ENCODE measurements at regions not wholly inside any gene's neighbourhood (a gene's known extent, or its start where the extent isn't known, plus 50 kb on each side); places are given as distances from the start of the nearest gene placed in this dataset.

DNA sequence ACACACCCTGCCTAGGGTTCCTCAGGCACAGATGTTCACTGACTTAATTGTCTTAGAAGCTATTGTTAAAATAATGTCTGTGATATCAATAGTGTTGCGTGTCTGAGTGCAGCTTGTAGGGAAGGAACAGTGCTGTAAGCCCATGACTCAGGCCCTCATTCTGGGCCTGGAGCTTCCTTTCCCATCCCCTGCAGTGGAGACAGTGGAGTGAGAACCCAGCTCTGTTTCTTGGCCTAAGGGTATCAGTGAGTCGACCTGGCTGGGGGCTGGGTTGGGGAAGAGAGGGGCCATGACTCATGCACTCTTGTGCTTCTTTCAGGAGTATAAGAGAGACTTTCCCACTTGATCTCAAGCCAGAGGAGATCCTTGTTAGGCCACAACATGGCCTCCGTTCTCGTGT is 106.8 kb downstream of the HRH4 start (continued):
- TF ChIP-seq, protein P1, sequence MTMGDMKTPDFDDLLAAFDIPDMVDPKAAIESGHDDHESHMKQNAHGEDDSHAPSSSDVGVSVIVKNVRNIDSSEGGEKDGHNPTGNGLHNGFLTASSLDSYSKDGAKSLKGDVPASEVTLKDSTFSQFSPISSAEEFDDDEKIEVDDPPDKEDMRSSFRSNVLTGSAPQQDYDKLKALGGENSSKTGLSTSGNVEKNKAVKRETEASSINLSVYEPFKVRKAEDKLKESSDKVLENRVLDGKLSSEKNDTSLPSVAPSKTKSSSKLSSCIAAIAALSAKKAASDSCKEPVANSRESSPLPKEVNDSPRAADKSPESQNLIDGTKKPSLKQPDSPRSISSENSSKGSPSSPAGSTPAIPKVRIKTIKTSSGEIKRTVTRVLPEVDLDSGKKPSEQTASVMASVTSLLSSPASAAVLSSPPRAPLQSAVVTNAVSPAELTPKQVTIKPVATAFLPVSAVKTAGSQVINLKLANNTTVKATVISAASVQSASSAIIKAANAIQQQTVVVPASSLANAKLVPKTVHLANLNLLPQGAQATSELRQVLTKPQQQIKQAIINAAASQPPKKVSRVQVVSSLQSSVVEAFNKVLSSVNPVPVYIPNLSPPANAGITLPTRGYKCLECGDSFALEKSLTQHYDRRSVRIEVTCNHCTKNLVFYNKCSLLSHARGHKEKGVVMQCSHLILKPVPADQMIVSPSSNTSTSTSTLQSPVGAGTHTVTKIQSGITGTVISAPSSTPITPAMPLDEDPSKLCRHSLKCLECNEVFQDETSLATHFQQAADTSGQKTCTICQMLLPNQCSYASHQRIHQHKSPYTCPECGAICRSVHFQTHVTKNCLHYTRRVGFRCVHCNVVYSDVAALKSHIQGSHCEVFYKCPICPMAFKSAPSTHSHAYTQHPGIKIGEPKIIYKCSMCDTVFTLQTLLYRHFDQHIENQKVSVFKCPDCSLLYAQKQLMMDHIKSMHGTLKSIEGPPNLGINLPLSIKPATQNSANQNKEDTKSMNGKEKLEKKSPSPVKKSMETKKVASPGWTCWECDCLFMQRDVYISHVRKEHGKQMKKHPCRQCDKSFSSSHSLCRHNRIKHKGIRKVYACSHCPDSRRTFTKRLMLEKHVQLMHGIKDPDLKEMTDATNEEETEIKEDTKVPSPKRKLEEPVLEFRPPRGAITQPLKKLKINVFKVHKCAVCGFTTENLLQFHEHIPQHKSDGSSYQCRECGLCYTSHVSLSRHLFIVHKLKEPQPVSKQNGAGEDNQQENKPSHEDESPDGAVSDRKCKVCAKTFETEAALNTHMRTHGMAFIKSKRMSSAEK (CRISPR knock-in tag; IDR thresholded peaks at IDR 0.05; ENCODE audit: borderline replicate concordance) = no peak
- TF ChIP-seq TEAD1 (CRISPR knock-in tag; IDR thresholded peaks at IDR 0.05) (no peak), AFF4 (CRISPR knock-in tag; IDR thresholded peaks at IDR 0.05; ENCODE audit: borderline replicate concordance) (no peak), NFE2L1 (CRISPR knock-in tag; IDR thresholded peaks at IDR 0.05) (no peak), NR2C2 (CRISPR knock-in tag; IDR thresholded peaks at IDR 0.05) (no peak), ZNF219 (CRISPR knock-in tag; IDR thresholded peaks at IDR 0.05; ENCODE audit: borderline replicate concordance) (no peak)

DNA sequence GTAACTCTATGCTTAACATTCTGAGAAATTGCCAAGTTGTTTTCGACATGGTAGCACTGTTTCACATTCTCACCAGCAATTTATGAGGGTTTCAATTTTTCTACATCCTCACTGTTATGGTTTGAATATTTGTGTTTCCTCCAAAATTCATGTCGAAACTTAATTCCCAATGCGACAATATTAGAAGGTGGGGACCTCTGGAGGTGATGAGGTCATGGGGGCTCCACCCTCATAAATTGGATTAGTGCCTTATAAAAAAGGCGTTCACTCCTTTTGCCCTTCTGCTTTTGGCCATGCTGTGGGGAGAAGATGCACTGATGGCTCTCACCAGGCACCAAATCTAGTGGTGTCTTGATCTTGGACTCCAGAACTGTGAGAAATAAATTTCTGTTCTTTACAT is 110.3 kb downstream of the HRH4 start:
- Mint-ChIP-seq H3K4me1 (0 out of 2 replicates have a peak, but pooled peaks cover 3% of the 10 kb centered on the region), H3K27ac (no peak overlapping the region), H3K9me3 (peaks cover 19% of the 10 kb centered on the region), H3K36me3 (no peaks in the 10 kb centered on the region), H3K27me3 (ENCODE audit: low read depth) (no peaks in the 10 kb centered on the region), H3K4me3 (no peak overlapping the region)
- ChIA-PET POLR2A (no interaction called here), CTCF (no interaction called here)
- DNase-seq (ENCODE audit: low spot score) (no peak), ATAC-seq (no peak)
- TF ChIP-seq PRRX2 (CRISPR knock-in tag; IDR thresholded peaks at IDR 0.05) = no peak
- no peak for TF ChIP-seq JUN (CRISPR knock-in tag; IDR thresholded peaks at IDR 0.05)
- TF ChIP-seq MYBL2 (CRISPR knock-in tag; IDR thresholded peaks at IDR 0.05) = no peak
- TF ChIP-seq ZNF671 (CRISPR knock-in tag; IDR thresholded peaks at IDR 0.05) = no peak
- no peak for TF ChIP-seq FOXJ3 (CRISPR knock-in tag; IDR thresholded peaks at IDR 0.05; ENCODE audit: borderline replicate concordance)
- TF ChIP-seq ZNF317 (CRISPR knock-in tag; IDR thresholded peaks at IDR 0.05; ENCODE audit: borderline replicate concordance, low read depth) = no peak
- TF ChIP-seq IRF2 (CRISPR knock-in tag; IDR thresholded peaks at IDR 0.05; ENCODE audit: borderline replicate concordance, low read depth) = no peak
- TF ChIP-seq GABPB1 (CRISPR knock-in tag; IDR thresholded peaks at IDR 0.05) = no peak
- no peak for TF ChIP-seq CBFB (CRISPR knock-in tag; IDR thresholded peaks at IDR 0.05; ENCODE audit: low read depth)
- TF ChIP-seq ZNF425 (CRISPR knock-in tag; conservative IDR thresholded peaks at IDR 0.05) = no peak
- TF ChIP-seq ZNF423 (CRISPR knock-in tag; IDR thresholded peaks at IDR 0.05) = no peak
- TF ChIP-seq ATF2 (CRISPR knock-in tag; IDR thresholded peaks at IDR 0.05; ENCODE audit: borderline replicate concordance, low read depth) = no peak
- TF ChIP-seq, protein P2, sequence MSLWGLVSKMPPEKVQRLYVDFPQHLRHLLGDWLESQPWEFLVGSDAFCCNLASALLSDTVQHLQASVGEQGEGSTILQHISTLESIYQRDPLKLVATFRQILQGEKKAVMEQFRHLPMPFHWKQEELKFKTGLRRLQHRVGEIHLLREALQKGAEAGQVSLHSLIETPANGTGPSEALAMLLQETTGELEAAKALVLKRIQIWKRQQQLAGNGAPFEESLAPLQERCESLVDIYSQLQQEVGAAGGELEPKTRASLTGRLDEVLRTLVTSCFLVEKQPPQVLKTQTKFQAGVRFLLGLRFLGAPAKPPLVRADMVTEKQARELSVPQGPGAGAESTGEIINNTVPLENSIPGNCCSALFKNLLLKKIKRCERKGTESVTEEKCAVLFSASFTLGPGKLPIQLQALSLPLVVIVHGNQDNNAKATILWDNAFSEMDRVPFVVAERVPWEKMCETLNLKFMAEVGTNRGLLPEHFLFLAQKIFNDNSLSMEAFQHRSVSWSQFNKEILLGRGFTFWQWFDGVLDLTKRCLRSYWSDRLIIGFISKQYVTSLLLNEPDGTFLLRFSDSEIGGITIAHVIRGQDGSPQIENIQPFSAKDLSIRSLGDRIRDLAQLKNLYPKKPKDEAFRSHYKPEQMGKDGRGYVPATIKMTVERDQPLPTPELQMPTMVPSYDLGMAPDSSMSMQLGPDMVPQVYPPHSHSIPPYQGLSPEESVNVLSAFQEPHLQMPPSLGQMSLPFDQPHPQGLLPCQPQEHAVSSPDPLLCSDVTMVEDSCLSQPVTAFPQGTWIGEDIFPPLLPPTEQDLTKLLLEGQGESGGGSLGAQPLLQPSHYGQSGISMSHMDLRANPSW (CRISPR knock-in tag; conservative IDR thresholded peaks at IDR 0.05; ENCODE audit: low read depth) = no peak
- no peak for TF ChIP-seq ZNF232 (CRISPR knock-in tag; IDR thresholded peaks at IDR 0.05)
- no peak for TF ChIP-seq GTF2I (CRISPR knock-in tag; conservative IDR thresholded peaks at IDR 0.05)
- TF ChIP-seq ESRRA (CRISPR knock-in tag; IDR thresholded peaks at IDR 0.05; ENCODE audit: borderline replicate concordance) = no peak
- no peak for TF ChIP-seq NFATC4 (CRISPR knock-in tag; IDR thresholded peaks at IDR 0.05)

Measured in WTC11 (cell line).